ENCODE measurements at regions not wholly inside any gene's neighbourhood (a gene's known extent, or its start where the extent isn't known, plus 50 kb on each side); places are given as distances from the start of the nearest gene placed in this dataset.

GRCh38 chr13:107999751-108000150 lies 215.6 kb downstream of the LIG4 start:
- H3K4me1 ChIP-seq (ENCODE audit: control insufficient read depth, insufficient read depth, low read length, poor library complexity, severe bottlenecking) = no peaks in the 10 kb centered on the region
- no peak overlapping the region for H3K4me3 Mint-ChIP-seq
- H3K27me3 ChIP-seq (ENCODE audit: control insufficient read depth, insufficient read depth, low read length) = no peaks in the 10 kb centered on the region
- no peaks in the 10 kb centered on the region for H3K36me3 ChIP-seq (ENCODE audit: control insufficient read depth, insufficient read depth, low read length)
- no peaks in the 10 kb centered on the region for H3K4me1 Mint-ChIP-seq
- no peak for DNase-seq
- no peak overlapping the region for H3K27ac Mint-ChIP-seq
- H3K27me3 Mint-ChIP-seq = no peaks in the 10 kb centered on the region
- H3K27ac ChIP-seq (ENCODE audit: insufficient read depth, low read length, poor library complexity, severe bottlenecking) = no peak overlapping the region
- H3K9me3 ChIP-seq (ENCODE audit: control insufficient read depth in 2 of 2, low read length in 2 of 2) = peaks cover 0 to 4% of the 10 kb centered on the region in 2 experiments
- ATAC-seq (ENCODE audit: low read depth in 2 of 2) = no peak
- H3K36me3 Mint-ChIP-seq = no peaks in the 10 kb centered on the region
- peaks cover 0 to 13% (median 4%) of the 10 kb centered on the region in 7 donors for H3K9me3 Mint-ChIP-seq
- no peak overlapping the region for H3K4me3 ChIP-seq (ENCODE audit: low read depth, low read length)

- peaks cover 0 to 6% (median 2%) of the 10 kb centered on the region in 7 donors for H3K9me3 Mint-ChIP-seq
- Histone ChIP-seq H3K9me3 (ENCODE audit: control insufficient read depth in 2 of 2, low read length in 2 of 2) (peaks cover 0 to 4% of the 10 kb centered on the region in 2 experiments), H3K4me3 (ENCODE audit: low read depth, low read length) (no peak overlapping the region), H3K27ac (ENCODE audit: insufficient read depth, low read length, poor library complexity, severe bottlenecking) (no peak overlapping the region), H3K4me1 (ENCODE audit: control insufficient read depth, insufficient read depth, low read length, poor library complexity, severe bottlenecking) (no peaks in the 10 kb centered on the region), H3K36me3 (ENCODE audit: control insufficient read depth, insufficient read depth, low read length) (no peaks in the 10 kb centered on the region), H3K27me3 (ENCODE audit: control insufficient read depth, insufficient read depth, low read length) (no peaks in the 10 kb centered on the region)
- H3K27ac Mint-ChIP-seq = no peak overlapping the region
- H3K36me3 Mint-ChIP-seq = no peaks in the 10 kb centered on the region
- no peak for ATAC-seq (ENCODE audit: low read depth in 2 of 2)
- H3K4me3 Mint-ChIP-seq = no peak overlapping the region
- DNase-seq = no peak
- H3K4me1 Mint-ChIP-seq = no peaks in the 10 kb centered on the region
- no peaks in the 10 kb centered on the region for H3K27me3 Mint-ChIP-seq
These were observed 221.2 kb downstream of the LIG4 start for GRCh38 chr13:107994137-107994536.

- no peak overlapping the region for H3K27ac ChIP-seq (ENCODE audit: insufficient read depth, low read length, poor library complexity, severe bottlenecking)
- H3K9me3 ChIP-seq (ENCODE audit: control insufficient read depth in 2 of 2, low read length in 2 of 2) = peaks cover 0 to 4% of the 10 kb centered on the region in 2 experiments
- Mint-ChIP-seq H3K4me1 (no peaks in the 10 kb centered on the region), H3K27ac (no peak overlapping the region), H3K27me3 (no peaks in the 10 kb centered on the region), H3K9me3 (peaks cover 0 to 7% (median 2%) of the 10 kb centered on the region in 7 donors), H3K4me3 (no peak overlapping the region), H3K36me3 (no peaks in the 10 kb centered on the region)
- no peaks in the 10 kb centered on the region for H3K36me3 ChIP-seq (ENCODE audit: control insufficient read depth, insufficient read depth, low read length)
- no peaks in the 10 kb centered on the region for H3K4me1 ChIP-seq (ENCODE audit: control insufficient read depth, insufficient read depth, low read length, poor library complexity, severe bottlenecking)
- DNase-seq = no peak
- ATAC-seq (ENCODE audit: low read depth in 2 of 2) = no peak
- no peaks in the 10 kb centered on the region for H3K27me3 ChIP-seq (ENCODE audit: control insufficient read depth, insufficient read depth, low read length)
- H3K4me3 ChIP-seq (ENCODE audit: low read depth, low read length) = no peak overlapping the region
These were observed 221.9 kb downstream of the LIG4 start for GRCh38 chr13:107993239-107993949.

GRCh38 chr13:107992542-107992941 lies 222.8 kb downstream of the LIG4 start:
- Histone ChIP-seq H3K9me3 (ENCODE audit: control insufficient read depth in 2 of 2, low read length in 2 of 2) (peaks cover 0 to 4% of the 10 kb centered on the region in 2 experiments), H3K4me3 (ENCODE audit: low read depth, low read length) (no peak overlapping the region), H3K27me3 (ENCODE audit: control insufficient read depth, insufficient read depth, low read length) (no peaks in the 10 kb centered on the region), H3K36me3 (ENCODE audit: control insufficient read depth, insufficient read depth, low read length) (no peaks in the 10 kb centered on the region), H3K27ac (ENCODE audit: insufficient read depth, low read length, poor library complexity, severe bottlenecking) (no peak overlapping the region), H3K4me1 (ENCODE audit: control insufficient read depth, insufficient read depth, low read length, poor library complexity, severe bottlenecking) (no peaks in the 10 kb centered on the region)
- DNase-seq (no peak), ATAC-seq (ENCODE audit: low read depth in 2 of 2) (no peak)
- Mint-ChIP-seq H3K4me3 (no peak overlapping the region), H3K36me3 (no peaks in the 10 kb centered on the region), H3K27me3 (no peaks in the 10 kb centered on the region), H3K9me3 (peaks cover 0 to 16% (median 3%) of the 10 kb centered on the region in 7 donors), H3K27ac (no peak overlapping the region), H3K4me1 (no peaks in the 10 kb centered on the region)

- Histone ChIP-seq H3K27ac (ENCODE audit: insufficient read depth, low read length, poor library complexity, severe bottlenecking) (no peak overlapping the region), H3K9me3 (ENCODE audit: control insufficient read depth in 2 of 2, low read length in 2 of 2) (no peaks in the 10 kb centered on the region), H3K36me3 (ENCODE audit: control insufficient read depth, insufficient read depth, low read length) (no peaks in the 10 kb centered on the region), H3K4me1 (ENCODE audit: control insufficient read depth, insufficient read depth, low read length, poor library complexity, severe bottlenecking) (no peaks in the 10 kb centered on the region), H3K4me3 (ENCODE audit: low read depth, low read length) (no peak overlapping the region), H3K27me3 (ENCODE audit: control insufficient read depth, insufficient read depth, low read length) (no peaks in the 10 kb centered on the region)
- H3K27me3 Mint-ChIP-seq = no peaks in the 10 kb centered on the region
- no peaks in the 10 kb centered on the region for H3K4me1 Mint-ChIP-seq
- DNase-seq = no peak
- no peak overlapping the region for H3K27ac Mint-ChIP-seq
- no peaks in the 10 kb centered on the region for H3K36me3 Mint-ChIP-seq
- no peak overlapping the region for H3K4me3 Mint-ChIP-seq
- ATAC-seq (ENCODE audit: low read depth in 2 of 2) = no peak
- H3K9me3 Mint-ChIP-seq = peaks cover 0 to 9% (median 3%) of the 10 kb centered on the region in 7 donors
These were observed 238.2 kb downstream of the LIG4 start for GRCh38 chr13:107977071-107977574.

- Mint-ChIP-seq H3K9me3 (peaks cover 0 to 6% (median 3%) of the 10 kb centered on the region in 7 donors), H3K27me3 (no peaks in the 10 kb centered on the region), H3K36me3 (no peaks in the 10 kb centered on the region)
These were observed 238.7 kb downstream of the LIG4 start for GRCh38 chr13:107976628-107977027.

GRCh38 chr13:107974409-107974808 lies 240.9 kb downstream of the LIG4 start:
- Mint-ChIP-seq H3K9me3 (peaks cover 0 to 2% (median 0%) of the 10 kb centered on the region in 7 donors), H3K4me1 (no peaks in the 10 kb centered on the region), H3K4me3 (no peak overlapping the region), H3K36me3 (no peaks in the 10 kb centered on the region), H3K27me3 (no peaks in the 10 kb centered on the region), H3K27ac (no peak overlapping the region)
- Histone ChIP-seq H3K27me3 (ENCODE audit: control insufficient read depth, insufficient read depth, low read length) (no peaks in the 10 kb centered on the region), H3K9me3 (ENCODE audit: control insufficient read depth in 2 of 2, low read length in 2 of 2) (no peaks in the 10 kb centered on the region), H3K4me1 (ENCODE audit: control insufficient read depth, insufficient read depth, low read length, poor library complexity, severe bottlenecking) (no peaks in the 10 kb centered on the region), H3K27ac (ENCODE audit: insufficient read depth, low read length, poor library complexity, severe bottlenecking) (no peak overlapping the region), H3K4me3 (ENCODE audit: low read depth, low read length) (no peak overlapping the region), H3K36me3 (ENCODE audit: control insufficient read depth, insufficient read depth, low read length) (no peaks in the 10 kb centered on the region)
- DNase-seq (no peak), ATAC-seq (ENCODE audit: low read depth in 2 of 2) (no peak)

More at GRCh38 chr13:107976628-107977027, 238.7 kb downstream of the LIG4 start:
- no peak overlapping the region for H3K4me3 Mint-ChIP-seq
- no peaks in the 10 kb centered on the region for H3K36me3 ChIP-seq (ENCODE audit: control insufficient read depth, insufficient read depth, low read length)
- DNase-seq (no peak), ATAC-seq (ENCODE audit: low read depth in 2 of 2) (no peak)
- no peak overlapping the region for H3K27ac ChIP-seq (ENCODE audit: insufficient read depth, low read length, poor library complexity, severe bottlenecking)
- no peaks in the 10 kb centered on the region for H3K9me3 ChIP-seq (ENCODE audit: control insufficient read depth in 2 of 2, low read length in 2 of 2)
- no peaks in the 10 kb centered on the region for H3K4me1 ChIP-seq (ENCODE audit: control insufficient read depth, insufficient read depth, low read length, poor library complexity, severe bottlenecking)
- no peak overlapping the region for H3K4me3 ChIP-seq (ENCODE audit: low read depth, low read length)
- no peak overlapping the region for H3K27ac Mint-ChIP-seq
- H3K27me3 ChIP-seq (ENCODE audit: control insufficient read depth, insufficient read depth, low read length) = no peaks in the 10 kb centered on the region
- H3K4me1 Mint-ChIP-seq = no peaks in the 10 kb centered on the region

GRCh38 chr13:107969546-107969945 lies 245.8 kb downstream of the LIG4 start:
- Histone ChIP-seq H3K27ac (ENCODE audit: insufficient read depth, low read length, poor library complexity, severe bottlenecking) (no peak overlapping the region), H3K9me3 (ENCODE audit: control insufficient read depth in 2 of 2, low read length in 2 of 2) (no peaks in the 10 kb centered on the region), H3K27me3 (ENCODE audit: control insufficient read depth, insufficient read depth, low read length) (no peaks in the 10 kb centered on the region), H3K36me3 (ENCODE audit: control insufficient read depth, insufficient read depth, low read length) (no peaks in the 10 kb centered on the region), H3K4me1 (ENCODE audit: control insufficient read depth, insufficient read depth, low read length, poor library complexity, severe bottlenecking) (no peaks in the 10 kb centered on the region), H3K4me3 (ENCODE audit: low read depth, low read length) (no peak overlapping the region)
- Mint-ChIP-seq H3K4me1 (no peaks in the 10 kb centered on the region), H3K4me3 (no peak overlapping the region), H3K27me3 (no peaks in the 10 kb centered on the region), H3K9me3 (peaks cover 0 to 6% (median 4%) of the 10 kb centered on the region in 7 donors), H3K27ac (no peak overlapping the region), H3K36me3 (no peaks in the 10 kb centered on the region)
- no peak for DNase-seq
- ATAC-seq (ENCODE audit: low read depth in 2 of 2) = no peak

Data from CD4-positive, CD25-positive, alpha-beta regulatory T cell (primary cell).